Middle frontal gyrus (tissue), 1 donor: ENCODE measurements at regions not wholly inside any gene's neighbourhood (a gene's known extent, or its start where the extent isn't known, plus 50 kb on each side); places are given as distances from the start of the nearest gene placed in this dataset.
A peak's percentile ranks its signal among the peaks of the same experiment; 100 is the strongest.
"Not testable (repeated sequence)": the region's sequence is repeated elsewhere in the genome, so short reads cannot be mapped to it uniquely, and the experiment has no call there.

Experiments
- DNase-seq: peaks from one replicate; pipeline ENCODE4 v3.0.0-alpha.2; 2015; ENCODE audit warnings: low spot score; ENCODE audit errors: extremely low spot score

DNA sequence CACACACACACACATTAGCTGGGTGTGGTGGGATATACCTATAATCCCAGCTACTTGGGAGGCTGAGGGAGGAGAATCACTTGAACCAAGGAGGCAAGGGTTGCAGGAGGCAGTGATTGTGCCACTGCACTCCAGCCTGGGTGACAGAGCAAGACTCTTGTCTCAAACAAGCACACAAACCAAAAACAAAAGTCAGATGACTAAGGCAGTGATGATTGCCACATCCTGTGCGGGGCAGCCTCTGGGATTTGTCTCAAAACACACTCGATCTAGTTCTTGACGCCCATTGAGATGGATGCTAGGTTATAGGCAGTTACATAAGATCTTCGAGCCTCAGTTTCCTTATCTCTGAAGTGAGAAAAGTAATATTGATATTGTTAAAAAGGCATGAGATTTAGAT, 57.8 kb upstream of the NBPF8 start:
- DNase-seq = peak; percentile 0

DNA sequence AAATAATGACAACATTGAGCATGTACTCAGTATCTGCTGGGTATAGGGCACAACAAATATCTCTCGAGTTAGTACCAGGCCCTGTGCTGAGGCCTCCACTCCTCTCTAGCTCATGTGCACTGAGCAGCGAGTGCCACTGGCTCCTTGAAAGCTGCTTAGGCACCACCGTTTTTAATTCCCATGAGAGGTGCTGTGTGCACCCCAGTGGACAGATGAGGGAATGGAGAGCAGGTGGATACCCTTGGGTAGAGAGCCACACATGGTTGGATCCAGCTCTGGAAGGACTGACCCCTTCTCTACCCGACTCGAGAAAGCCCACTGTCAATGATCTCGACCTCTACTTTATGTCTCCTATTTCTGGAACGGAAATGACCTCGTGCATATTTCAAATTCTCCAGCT, 58.7 kb upstream of the NBPF8 start:
- DNase-seq = peak; percentile 1

DNA sequence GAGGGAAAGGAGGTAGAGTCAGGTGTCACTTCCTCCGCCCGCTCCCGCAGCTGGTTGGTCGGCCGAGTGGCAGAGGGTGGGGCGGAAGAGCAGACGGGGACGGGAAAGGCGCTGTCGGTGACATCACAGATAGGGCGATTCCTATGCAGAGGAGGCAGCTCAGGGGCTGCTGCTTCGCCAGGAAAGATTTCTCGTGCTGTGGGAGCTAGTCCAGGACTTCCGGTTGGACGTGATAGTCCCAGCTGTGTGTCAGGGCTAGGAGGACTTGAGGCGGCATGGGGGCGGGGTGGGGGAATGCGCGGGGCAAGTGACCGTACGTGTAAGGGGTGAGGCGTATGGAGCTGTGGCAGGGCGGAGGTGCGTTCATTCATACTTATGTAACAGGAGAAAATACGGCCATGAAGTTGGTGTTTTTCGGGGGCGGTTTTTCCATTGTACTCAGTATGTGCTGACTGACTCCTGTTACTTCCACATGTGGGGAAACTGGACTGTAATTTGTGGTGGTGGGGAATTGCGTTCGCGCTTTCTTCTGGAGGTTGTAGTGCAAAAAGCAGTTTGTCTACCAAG, 60.1 kb upstream of the NBPF8 start:
- peak; percentile 3 for DNase-seq

DNA sequence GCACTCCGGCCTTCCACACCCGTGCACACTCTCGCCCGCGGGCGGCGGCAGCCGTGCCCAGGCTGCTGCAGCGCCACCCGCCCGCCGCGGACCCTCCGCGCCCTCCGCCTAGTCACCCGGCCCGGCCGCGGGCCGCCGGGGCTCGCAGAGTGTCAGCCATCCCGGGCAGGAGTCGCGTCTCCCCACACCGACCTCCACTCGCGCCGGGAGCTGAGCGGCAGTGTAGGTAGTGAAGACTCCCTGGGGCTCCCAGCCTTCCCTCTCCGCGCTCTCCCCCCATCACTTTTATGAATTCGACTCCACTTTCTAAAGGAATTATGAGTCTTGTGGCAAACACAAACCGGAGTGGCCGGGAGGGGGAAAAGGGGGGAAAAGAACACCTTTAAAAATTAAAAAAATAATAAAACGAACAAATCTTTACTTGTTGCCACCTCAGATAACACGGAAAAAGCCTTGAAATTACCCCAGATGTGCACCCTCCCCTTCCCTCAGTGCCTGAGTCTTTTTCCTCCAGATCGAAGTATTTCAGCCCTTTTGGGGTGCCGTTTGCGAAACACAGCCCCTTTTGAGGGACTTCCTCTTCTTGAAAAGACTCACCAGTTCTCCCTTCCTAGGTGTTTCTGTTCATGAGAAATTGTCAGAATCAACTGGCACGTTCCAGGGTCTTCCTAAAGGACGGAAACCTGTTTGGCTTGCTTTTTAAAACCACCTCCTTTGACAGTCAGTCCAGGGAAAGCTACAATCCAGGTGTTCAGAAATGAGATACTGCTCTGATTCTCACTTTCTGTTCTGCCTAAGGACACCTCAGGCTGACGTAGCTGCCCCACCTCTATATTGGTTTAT, 72.4 kb upstream of the NBPF8 start:
- peak; percentile 2 for DNase-seq

- DNase-seq = not testable (repeated sequence)
Observed at GRCh38 chr1:120341756-120342155, 73.1 kb upstream of the NBPF8 start.

GRCh38 chr1:120340838-120341751, 73.7 kb upstream of the NBPF8 start:
- DNase-seq = not testable (repeated sequence)

DNA sequence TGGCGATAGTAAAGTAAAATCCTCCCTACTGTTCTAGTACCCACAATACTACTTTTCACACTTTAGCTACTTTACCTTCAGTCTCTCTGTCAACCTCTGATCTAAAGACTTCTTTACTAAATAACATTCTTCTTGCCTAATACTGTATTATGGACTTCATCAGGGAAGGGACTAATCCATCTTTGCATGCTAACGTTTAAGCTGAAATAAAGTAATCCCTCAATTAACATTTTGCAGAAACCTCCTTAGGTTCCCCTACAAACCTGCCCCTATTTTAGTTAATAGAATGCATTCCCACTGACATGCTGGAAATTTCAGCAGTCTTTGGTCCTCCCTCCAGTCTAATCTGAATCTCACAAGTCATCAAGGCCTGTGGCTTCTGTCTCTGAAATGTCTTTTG, 99.1 kb upstream of the NBPF8 start:
- not testable (repeated sequence) for DNase-seq

DNA sequence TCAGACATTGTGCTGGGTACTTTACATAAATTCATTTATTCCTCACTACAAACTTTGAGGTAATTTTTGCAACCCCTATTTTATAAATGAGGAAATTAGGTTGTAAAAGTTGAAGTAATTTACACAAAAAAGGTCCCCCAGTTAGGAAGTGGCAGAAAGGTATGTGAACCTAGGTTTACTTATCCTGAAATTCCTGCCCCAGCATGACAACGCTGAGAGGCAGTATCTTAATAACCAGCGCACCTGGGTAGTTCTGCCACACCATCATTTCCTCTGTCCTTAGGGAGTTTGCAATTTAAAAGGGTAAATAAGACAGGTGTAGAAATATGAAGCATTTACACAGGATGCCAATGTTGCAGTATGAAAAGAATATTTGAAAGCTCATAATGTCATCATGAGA, 102.9 kb upstream of the NBPF8 start:
- not testable (repeated sequence) for DNase-seq

- not testable (repeated sequence) for DNase-seq
Observed at GRCh38 chr1:120308940-120309578, 105.8 kb upstream of the NBPF8 start.

DNA sequence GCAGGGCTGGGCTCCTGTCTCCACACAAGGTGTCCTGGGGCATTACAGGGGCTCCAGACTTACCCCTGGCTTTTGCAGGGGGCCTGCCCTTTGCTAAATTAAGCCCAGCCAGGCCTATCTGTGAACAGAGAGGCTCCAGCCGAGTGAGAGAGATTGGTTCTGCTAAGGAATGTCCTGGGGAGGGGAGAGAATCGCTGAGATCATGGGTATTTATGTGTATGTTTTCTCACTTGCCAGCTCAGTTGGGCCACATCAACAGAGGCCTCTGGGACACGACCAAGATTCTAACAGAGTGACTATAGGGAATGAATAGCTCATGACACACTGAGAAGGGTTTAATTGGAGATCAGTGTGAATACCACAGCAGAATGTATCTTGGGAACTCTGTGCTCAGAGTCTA, 109.8 kb upstream of the NBPF8 start:
- DNase-seq = not testable (repeated sequence)

- not testable (repeated sequence) for DNase-seq
Observed at GRCh38 chr1:120304341-120304740, 110.5 kb upstream of the NBPF8 start.

- DNase-seq = not testable (repeated sequence)
Observed at GRCh38 chr1:120299433-120300057, 115.3 kb upstream of the NBPF8 start.

- not testable (repeated sequence) for DNase-seq
Observed at GRCh38 chr1:120298487-120298886, 116.3 kb upstream of the NBPF8 start.

DNA sequence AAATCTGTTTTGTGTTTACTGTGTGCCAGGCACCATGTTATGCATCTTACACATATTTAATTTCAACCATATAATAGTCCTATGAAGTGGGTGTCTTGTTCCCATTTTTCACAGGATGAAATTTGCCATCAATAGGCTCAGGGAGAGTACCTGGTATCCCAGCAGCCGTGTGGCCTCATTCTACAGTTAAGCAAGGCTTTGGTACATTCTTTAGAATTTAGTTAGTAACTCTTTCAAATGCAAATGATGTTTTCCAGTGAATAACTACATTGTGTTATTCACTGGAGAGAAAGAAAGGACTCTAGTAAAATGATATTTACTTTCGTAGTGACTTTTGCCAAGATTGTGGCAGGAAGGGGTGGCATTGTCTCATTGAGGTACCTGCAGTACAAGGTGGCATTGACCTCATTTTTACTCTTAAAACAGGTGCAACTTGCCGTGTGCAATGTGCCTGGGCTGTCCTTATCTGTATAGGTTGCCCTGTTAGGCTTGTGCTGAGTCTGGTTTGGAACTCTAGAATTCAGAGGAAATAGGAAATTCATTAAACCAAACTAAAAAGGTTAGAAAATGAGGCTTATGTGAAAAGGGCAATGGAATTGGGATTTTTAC, 117.4 kb upstream of the NBPF8 start:
- DNase-seq = not testable (repeated sequence)

GRCh38 chr1:120290105-120290504, 113.8 kb upstream of the SEC22B start:
- DNase-seq = not testable (repeated sequence)

- DNase-seq = not testable (repeated sequence)
Observed at GRCh38 chr1:120289601-120290074, 113.3 kb upstream of the SEC22B start.

GRCh38 chr1:120288814-120289600, 112.7 kb upstream of the SEC22B start:
- not testable (repeated sequence) for DNase-seq

DNA sequence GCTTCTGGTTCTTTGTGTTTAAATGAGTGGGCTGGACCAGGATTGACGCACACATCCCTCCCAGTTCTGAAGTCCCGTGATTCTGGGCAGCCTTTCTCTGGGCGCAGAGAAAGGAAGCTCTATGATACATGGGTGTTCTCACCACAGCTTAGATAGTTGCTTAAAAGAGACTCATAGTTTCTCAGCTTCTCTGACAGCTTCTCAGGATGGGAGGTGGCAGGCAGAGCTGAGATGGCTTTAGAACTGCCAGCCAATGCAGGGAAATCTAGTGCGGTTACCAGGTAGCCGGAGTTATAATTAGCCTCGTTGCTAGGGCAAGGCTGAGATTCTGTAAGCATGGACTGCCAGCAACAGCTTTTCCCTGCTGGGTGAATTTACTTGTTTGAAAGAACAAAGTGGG, 111.8 kb upstream of the SEC22B start:
- not testable (repeated sequence) for DNase-seq

DNA sequence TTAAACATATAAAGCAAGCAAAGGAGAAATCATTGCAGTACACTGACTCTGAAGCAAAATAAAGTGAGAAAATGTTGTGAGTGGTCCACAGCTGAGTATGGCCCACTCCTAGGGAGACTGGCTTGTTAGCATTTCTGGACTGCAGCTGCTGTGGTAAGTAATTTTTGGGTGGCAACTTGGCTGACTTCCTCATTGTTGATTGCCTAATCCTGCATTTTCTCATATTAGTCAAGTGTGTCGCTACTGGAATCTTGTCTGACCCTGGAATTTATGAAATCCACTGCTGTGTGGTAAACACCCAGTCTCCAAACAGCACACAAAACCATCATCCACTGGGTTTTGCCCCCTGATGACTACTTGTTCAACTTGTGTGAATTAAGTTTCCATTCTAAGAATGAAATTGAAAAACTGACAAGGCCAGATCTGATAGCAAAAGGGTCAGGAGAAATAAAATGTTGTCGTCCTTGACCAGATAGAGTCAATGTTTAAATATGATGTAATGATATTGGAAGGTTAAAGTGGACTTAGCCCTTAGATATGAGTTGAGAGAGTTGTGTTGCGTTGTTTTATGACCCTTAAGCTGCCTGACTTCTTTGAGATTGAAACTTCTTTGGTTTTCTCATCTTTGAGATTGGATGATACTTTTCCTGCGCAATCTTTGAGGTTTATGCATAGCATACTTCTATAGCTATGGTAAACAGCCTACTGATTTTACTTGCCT, 106.6 kb upstream of the SEC22B start:
- DNase-seq = not testable (repeated sequence)
